Stromal cell of bone marrow (primary cell): ENCODE measurements at regions not wholly inside any gene's neighbourhood (a gene's known extent, or its start where the extent isn't known, plus 50 kb on each side); places are given as distances from the start of the nearest gene placed in this dataset.
A peak's percentile ranks its signal among the peaks of the same experiment; 100 is the strongest.
"Not testable (repeated sequence)": the region's sequence is repeated elsewhere in the genome, so short reads cannot be mapped to it uniquely, and the experiment has no call there.

Source experiments
- DNase-seq: peaks from one replicate; pipeline ENCODE4 v3.0.0-alpha.2; 2012; ENCODE audit warnings: low read depth

DNA sequence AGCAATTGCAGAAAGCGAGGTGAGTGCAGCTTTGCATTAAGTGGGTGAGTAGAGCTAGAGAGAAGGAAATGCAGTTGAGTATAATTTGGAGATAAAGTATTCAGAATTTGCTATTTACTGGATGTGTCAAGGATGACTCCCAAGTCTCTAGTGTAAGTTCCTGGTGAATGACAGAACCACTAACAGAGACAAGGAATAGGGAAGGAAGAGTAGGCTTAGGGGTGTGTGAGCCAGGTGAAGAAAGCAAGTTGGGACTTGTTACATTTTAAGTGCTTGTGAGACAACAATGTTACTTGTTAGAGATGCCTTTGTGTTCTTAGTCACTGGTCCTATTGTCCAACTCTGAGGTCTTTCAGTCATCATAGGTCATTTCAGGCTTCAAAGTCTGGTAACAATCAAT, 70.8 kb downstream of the TBC1D26 start:
- DNase-seq = not testable (repeated sequence)

DNA sequence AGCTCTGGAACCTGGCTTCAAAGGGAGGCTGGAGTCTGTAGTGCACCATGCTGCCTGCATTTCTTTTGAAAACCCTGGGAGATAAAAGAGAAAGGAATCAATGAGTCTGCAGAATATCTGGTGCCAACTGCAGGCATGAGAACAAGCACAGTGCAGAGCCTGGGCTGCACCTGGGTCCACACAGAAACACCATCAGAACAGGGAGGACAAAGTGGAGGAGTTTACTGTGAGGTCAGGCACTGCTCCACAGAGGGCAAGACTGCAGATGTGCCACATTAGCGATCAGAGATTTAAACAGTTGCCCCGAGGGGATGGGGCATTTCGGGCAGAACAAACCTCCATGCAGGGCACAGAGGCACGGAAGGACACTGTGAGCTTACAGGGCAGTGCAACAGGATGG, 74.7 kb downstream of the TBC1D26 start:
- DNase-seq = not testable (repeated sequence)

DNA sequence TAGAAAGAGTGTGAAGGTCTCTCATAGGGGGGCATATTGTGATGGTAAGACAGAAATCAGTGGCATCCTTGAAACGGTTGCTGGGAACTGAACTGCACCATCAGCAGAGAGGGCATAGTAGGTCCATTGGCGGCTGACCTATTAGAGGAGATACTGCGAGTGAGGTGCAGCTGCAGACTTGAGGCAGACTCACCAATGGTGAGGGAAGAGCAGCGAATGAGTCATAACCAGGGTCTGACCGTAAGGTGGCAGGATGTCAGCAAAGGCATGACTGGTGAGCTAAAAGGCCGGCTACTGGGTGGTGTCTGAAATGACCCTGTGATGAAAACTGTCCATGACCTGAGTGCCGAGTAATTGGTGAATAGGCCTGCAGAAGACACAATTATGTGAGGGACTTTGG, 81.3 kb downstream of the TBC1D26 start:
- not testable (repeated sequence) for DNase-seq

DNA sequence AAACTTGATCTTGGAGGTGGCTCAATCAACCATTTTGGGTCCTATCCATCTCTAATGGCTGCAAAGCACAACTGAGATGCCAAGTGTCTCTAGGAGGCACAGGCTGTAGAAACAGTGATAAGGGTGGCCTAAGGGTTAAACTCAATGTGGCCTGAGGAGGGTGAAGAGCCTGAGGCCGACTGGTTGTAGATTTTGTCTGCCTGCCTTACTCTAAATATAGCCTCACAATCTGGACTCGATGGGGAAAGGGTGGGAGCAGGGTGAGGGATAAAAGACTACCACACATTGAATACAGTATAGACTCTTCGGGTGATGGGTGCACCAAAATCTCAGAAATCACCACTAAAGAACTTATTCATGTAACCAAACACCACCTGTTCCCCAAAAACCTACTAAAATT, 81.9 kb downstream of the TBC1D26 start:
- not testable (repeated sequence) for DNase-seq

DNA sequence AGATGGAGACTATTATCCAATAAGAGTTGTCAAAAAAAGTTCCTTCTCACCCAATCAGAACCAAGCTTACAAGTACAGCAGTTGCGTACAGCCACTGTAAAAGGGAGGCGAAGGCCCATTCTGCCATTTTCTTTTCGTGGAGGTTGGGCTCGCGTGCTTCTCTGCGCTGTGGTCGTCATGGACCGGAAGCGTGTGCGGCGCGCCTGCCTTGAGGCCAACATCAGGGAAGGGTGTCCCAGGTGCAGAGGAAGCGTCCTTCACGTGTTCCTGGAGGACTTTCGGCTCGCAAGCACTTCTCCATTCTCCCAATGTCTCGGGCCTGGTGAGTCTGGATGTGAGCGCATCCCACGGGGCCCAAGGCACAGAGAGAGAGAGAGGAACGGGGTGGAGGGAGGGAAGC, 85.8 kb downstream of the TBC1D26 start:
- DNase-seq = not testable (repeated sequence)

DNA sequence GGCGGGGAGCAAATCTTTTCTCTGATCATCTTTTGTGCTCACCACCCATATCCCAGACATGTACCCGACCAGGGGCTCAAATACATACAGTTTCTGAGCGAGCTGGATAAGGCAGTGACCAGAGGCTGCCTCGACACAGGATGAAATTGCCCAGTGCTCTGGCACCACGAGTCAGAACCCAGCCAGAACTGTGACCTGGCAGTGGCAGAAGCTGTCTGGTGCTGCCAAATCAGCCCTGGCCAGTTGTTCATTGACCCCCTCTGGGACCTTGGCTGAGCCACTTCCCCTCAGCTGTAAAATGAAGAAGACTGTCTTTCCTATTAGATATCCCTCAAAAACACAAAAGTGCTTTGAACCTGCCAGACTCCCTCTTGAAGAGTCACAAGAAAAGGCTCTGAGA, 90.2 kb downstream of the TBC1D26 start:
- not testable (repeated sequence) for DNase-seq

DNA sequence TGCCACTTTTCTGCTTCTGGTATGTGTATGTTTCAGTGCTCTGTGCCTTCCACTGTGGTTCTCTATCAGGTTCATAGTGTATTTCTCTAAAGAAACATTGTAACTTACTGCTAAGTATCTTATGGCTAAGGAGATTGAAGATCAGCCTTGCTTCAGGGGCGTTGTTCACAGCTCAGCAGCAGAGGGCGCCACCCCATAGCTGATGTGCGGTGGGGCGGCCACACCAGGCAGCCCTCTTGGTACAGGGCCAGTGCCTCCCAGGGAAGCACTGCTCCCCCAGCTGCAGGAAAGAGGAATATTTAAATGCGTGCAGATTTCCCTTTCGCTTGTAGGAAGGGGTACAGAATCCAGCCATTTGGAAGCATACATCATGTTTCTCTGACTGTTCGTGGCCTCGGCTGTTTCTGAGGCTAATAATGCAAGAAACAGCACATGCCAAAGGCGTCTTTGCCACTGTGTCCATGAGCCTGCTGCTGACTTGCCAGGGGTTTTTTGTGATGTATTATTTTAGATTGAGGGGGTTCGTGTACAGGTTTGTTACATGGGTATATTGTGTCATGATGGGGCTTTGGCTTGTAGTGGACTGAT, 96.7 kb downstream of the TBC1D26 start:
- peak; percentile 33 for DNase-seq

DNA sequence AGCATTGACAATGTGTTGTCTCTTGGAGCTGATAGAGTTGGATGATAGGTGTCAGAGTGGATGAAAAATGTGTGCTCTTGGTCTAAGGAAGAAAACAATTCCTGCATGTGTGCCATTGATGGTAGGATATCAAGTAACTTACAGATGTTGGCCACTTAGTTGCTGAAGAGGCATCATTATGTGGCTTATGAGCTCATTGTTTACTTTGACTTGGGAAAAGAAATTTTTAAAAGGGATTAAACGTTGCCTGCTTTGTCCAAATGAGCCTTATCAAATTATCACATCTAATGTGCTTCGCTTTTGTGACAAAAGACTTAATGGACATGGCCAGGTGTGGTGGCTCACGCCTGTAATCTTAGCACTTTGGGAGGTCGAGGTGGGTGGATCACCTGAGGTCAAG, 98.1 kb downstream of the TBC1D26 start:
- not testable (repeated sequence) for DNase-seq

DNA sequence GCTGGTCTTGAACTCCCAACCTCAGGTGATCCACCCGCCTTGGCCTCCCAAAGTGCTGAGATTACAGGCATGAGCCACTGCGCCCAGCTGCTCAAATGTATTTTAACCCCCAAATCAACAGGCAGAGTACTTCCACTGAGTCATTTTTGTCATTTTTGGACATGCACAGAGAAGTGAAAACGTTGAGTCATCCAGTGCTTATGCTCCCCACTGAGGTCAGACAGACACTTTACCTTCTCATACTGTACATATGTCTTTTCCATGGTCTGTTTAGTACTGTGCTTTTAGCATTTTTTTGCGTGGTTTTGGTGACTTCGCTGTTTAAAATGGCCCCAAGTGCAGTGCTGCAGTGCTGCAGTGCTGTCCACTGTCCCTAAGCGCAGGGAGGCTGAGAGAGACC, 99.1 kb downstream of the TBC1D26 start:
- peak; percentile 25 for DNase-seq

DNA sequence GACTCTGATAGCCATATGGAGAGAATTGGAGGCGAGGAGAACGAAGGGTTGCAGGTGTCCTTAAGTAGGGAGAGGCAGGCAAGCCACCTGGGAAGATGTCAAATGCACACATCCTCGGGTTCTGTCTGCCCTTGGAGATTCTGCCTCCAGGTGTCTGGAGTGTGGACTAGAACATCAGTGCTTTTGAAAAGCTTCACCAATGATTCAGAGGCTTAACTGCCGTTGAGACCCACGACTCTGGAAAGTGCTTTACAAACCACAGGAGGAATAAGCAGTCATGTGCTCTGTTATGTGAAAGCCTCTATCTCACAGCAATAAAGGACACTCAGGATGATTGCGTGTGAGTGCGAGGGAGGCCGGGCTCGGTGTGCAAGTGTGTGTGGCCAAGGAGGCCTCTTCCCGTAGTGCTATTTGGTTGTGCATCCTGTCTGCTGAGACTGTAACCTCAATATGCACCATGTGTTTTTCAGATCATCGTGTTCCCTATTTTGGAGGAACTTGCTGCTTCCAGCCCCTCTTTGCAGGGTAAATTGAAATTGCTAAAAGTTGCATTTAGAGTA, 100.9 kb downstream of the TBC1D26 start:
- not testable (repeated sequence) for DNase-seq

DNA sequence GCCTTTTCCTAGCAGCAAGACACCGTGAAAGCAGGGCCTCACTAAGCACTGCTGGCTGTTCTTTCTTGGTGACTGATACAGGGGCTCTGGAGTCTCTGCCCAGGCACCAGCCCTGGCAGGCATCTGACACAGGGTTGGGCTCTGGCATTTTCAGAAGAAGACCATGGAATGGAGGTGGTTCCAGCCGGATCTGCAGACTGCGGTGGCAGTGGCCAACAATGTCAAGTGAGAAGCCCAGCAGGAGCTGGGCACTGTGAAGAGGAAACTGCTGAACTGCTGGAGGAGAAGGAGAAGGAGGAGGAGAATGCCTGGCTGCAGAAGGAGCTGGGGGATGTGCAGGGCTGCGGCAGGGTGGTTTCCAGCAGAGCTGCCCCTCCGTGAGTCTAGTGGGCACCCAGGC, 101.8 kb downstream of the TBC1D26 start:
- not testable (repeated sequence) for DNase-seq

DNA sequence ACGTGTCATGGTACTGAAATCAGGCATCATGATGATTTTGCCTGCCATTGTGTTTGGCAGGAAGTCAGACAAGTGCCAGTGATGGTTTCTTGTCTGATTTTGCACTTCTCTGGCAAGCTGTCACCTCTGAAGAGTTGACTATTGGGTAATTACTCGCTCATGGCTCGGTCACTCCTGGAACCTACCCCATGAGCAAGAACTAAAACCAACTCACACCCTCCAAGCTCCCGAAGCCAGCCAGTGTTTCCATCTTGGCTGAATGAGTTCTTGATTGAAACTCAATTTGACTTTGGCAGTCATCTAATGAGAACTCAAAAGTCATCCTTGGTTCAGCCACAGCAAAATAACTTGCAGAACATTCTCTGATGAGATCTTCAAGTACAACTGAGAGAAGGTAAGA, 103.4 kb downstream of the TBC1D26 start:
- not testable (repeated sequence) for DNase-seq

DNA sequence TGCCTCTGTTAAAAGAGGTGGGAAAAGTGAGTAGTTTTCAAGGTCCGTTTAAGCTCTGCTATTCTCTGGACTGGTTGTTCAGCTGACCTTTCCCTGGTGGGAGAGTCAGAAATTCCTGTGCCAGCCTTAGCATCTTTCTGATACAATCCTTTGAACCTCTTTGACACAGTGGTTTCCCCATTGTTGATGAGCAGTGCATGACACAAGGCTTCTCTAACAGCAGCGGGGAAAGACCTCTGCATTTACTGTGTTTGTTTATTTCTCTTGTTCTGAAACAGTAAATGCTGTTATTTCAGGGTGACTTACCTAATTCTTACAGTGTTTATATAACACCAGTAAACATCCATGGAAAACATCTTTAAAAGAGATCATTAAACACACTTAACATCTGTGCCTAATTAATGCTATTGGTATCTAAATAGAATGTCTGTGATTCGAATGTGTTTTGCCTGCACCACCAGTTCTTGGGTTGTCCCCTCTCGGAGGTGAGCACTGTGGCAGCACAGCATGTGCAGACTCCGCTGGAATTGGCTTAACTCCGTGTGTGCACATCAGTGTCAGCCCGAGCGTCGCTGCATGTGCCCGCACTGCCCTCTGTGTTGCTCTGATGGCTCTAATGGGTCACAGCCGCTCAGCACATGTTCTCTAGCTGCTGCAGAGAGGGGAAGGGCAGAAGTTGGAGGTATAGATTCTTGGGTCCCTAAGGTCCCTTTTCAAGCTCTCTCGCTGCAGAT, 104.3 kb downstream of the TBC1D26 start:
- not testable (repeated sequence) for DNase-seq

DNA sequence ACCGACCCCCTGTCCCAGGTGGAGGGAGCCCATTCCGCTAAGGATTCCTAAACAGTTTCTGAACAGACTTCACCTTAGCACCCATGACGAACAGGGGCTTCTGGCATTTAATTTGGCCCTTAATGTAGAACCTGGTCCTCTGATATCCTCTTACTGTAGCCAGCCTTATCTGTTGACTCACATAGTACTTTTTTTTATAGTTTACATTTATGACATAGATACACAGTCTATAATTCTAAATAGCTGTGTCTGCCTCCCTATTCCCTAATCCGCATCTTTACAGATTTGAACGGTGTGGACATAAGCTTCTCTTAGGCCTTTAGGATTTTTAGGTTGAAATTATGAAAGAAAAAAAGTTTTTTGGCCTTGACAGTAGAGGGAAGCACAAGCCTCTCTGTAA, 104.9 kb downstream of the TBC1D26 start:
- DNase-seq = not testable (repeated sequence)

DNA sequence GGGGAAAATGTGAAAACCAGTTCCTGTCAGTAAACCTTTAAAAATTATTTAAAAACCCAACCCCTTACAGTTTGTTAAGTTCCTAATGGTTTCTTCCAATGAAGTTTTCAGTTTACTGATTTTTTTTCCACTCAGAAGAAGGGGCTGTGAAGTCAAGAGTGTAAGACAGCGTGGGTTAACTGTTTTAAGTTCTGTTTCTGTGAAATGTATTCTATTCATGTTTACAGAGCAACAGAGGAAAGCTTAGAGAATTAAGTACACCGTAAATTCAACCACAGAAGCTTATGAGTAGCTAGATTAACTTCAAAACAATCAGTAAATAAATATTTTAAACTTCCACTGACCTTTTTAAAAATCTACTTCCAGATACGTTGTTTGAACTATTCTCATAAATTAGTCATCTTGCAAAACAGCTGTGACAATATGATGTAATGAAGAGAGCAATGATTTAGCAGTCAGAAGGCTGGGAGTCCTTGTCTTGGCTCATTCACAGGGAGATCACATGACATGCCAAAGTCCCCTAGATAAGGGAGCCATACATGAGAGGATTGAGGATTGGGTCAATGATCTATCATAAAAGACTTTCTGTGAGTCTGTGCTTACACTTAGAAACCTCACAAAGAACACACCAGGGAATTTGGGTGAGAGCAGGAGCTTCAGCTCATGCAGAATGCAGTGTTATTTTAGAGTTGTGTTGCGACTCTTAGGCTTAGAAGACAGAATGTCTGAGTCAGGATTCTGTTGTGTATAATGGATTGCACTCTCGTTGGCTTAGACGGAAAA, 97.3 kb upstream of the ADORA2B start:
- peak; percentile 37 for DNase-seq

DNA sequence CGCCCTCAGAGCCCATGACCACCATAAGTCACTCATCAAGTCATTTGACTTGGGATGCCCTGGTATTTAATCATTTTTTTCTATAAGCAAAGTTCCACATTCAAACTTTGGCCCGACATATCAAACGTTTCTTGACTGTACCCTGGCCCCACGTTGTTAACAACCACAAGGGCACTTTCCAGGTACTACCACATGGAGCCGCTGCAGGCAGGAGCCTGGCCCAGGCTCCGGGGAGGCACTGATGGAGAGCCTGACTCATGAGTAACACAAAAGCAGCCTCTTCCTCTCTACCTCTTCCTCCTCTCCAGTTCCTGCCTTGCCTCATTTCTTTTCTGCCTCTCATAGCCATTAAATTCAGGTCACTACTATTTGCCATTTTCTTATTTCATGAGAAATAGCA, 95.9 kb upstream of the ADORA2B start:
- DNase-seq = peak; percentile 29

DNA sequence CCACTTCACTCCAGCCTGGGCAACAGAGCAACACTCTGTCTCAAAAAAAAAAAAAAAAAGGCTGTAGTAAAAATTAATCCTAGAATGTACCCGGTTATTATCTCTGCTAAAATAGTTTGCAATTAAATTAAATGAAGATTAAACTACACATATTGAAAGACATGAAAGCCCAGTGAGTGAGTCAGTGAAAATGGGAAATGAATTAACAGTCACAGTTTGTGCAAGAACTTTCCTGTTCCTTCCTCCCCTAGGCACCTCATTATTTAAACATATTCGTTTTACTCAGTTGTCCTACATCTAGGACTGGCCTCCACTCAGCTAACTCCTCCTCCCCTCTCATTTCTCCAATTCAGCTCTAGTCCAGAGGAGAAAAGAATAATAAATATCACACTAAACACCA, 94.9 kb upstream of the ADORA2B start:
- DNase-seq = not testable (repeated sequence)

DNA sequence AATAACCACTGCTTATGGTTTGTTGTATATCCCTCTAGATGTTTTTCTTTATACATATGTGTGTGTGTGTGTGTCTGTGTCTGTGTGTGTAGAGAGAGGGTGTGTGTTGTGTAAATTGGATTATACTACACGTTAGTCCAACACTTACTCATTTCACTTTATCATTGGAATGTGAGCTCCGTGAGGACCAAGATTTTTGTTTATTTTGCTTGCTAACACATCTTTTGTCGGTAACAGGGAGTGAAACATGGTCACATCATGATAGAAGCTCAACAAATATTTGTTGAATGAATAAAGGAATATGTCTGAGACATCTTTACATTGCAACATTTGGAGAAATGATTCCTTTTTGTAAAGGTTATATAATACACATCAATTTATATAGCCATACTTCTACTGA, 94.2 kb upstream of the ADORA2B start:
- DNase-seq = not testable (repeated sequence)

DNA sequence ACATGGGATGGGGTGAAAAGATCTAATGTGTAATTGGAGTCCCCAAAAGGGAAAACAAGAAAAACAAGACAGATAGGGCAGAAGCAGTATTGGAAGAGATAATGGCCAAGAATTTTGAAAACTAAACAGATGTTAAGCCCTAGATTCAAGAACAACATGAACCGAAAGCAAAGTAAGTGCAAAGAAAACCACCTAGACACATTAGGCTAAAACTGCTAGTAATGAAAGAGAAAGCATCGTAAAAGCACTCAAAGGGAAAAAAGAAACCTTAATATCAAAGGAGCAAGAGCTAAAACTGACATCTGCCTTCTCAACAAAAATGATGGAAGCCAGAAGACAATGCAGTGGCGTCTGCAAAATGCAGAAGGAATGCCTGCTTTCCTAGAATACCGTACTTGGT, 92.1 kb upstream of the ADORA2B start:
- DNase-seq = not testable (repeated sequence)

DNA sequence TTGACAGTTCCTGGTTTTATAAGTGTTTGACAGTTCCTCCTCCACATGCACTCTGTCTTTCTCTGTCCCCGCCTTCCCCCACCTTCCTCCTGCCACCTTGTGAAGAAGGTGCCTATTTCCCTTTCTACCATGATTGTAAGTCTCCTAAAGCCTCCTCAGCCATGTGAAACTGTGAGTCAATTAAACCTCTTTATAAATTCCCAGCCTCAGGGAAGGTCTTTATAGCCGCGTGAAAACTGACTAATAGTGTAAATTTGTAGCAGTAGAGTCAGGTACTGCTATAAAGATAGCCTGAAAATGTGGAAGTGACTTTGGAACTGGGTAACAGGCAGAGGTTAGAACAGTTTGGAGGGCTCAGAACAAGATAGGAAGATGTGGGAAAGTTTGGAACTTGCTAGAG, 88.7 kb upstream of the ADORA2B start:
- DNase-seq = not testable (repeated sequence)

DNA sequence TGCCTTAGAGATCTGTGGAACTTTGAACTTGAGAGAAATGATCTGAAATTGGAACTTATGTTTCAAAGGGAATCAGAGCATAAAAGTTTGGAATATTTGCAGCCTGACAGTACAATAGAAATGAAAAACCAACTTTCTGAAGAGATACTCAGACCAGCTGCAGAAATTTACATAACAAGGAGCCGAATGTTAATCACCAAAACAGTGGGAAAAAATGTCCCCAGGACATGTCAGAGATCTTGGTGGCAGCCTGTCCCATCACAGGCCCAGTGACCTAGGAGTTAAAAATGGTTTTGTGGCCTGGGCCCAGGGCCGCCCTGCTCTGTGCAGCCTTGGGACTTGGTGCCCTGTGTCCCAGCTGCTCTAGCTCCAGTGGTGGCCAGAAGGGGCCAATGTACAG, 88.2 kb upstream of the ADORA2B start:
- DNase-seq = not testable (repeated sequence)

DNA sequence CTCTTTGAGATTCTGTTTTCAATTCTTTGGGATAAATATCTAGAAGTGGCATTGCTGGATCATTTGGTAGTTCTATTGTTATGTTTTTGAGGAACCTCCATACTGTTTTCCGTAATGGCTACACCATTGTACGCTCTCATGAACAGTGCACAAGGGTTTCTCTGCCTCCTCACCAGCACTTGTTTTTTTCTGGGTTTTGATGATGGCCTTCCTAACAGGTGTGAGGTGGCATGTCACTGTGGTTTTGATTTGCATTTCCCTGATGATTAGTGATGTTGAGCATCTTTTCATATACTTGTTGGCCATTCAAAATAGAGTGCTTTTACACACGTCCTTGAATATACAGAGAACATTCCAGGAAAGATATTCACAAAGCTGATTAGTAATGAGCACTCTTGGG, 86.8 kb upstream of the ADORA2B start:
- not testable (repeated sequence) for DNase-seq

DNA sequence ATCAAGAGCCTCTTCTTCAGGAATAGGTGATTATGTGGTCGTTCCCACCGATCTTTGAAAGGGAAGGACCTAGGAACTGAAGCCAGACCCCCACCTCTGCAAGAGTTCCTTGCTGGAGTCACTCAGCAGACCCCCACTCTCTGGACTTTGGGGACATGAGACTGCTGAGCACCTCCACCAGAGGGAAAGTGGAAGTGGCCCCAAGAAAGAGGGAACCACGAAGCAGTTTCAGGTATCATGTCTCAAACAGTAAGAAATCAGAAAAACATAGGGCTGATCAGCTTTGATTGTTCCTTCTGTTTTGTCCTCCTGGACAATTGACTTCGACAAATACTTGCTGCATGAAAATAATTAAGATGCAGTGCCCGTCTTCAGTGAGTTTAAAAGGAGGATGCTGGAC, 84.2 kb upstream of the ADORA2B start:
- DNase-seq = not testable (repeated sequence)
